ENCODE measurements at regions not wholly inside any gene's neighbourhood (a gene's known extent, or its start where the extent isn't known, plus 50 kb on each side); places are given as distances from the start of the nearest gene placed in this dataset.

DNA sequence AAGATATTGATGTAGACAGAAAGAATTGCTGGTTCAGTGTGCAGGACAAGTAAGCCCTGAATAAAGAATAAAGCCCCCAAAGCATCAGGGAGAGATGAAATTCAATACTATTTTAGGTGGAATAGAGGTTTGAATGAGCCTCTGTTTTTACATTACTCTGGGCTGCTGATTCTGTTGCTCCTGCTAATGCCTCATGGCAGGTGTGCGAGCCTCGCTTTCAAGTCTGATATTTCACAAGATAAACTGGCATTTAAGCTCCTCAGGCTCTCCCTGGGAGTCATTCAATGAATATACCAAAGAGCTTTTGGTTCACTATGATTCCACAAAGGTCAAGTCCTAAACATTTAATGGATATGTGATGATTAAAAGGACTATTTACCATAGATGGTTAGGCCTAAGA is 601.0 kb upstream of the SLC39A10 start (continued):
- TF ChIP-seq PBX3 (IDR thresholded peaks at IDR 0.05; ENCODE audit: insufficient replicate concordance, low read depth, low read length) = no peak
- TF ChIP-seq WRNIP1 (IDR thresholded peaks at IDR 0.05; ENCODE audit: borderline replicate concordance, low read depth, low read length) = no peak
- TF ChIP-seq RCOR1 (conservative IDR thresholded peaks at IDR 0.05; ENCODE audit: low read depth, low read length) = no peak
- no peak for TF ChIP-seq E4F1 (IDR thresholded peaks at IDR 0.05; ENCODE audit: borderline replicate concordance, partially characterized antibody)
- no peak for TF ChIP-seq SMAD1 (IDR thresholded peaks at IDR 0.05; ENCODE audit: low read depth, partially characterized antibody)
- TF ChIP-seq ZZZ3 (IDR thresholded peaks at IDR 0.05; ENCODE audit: control insufficient read depth, insufficient read length, low read depth) = no peak

DNA sequence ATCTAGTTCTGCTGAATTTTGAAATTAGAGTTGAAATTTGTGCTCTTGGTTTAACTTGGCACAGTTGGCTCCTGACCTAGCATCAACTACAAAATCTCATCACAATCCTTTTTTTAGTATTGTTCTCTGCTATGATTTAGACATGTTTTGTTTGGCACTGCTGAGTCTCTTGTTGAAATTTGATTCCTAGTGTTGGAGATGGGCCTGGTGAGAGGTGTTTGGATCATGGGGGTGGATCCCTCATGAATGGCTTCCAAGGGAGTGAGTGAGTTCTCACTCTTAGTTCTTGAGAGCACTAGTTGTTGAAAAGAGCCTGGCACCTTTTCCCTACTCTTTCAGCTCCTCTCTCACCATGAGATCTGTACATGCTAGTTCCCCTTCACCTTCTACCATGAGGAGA is 605.6 kb upstream of the SLC39A10 start:
- H3K27ac ChIP-seq (ENCODE audit: control insufficient read depth, insufficient read depth) = no peak overlapping the region
- H3K4me1 ChIP-seq (ENCODE audit: control insufficient read depth, insufficient read depth, low read length) = no peaks in the 10 kb centered on the region
- ChIA-PET RAD21 (ENCODE audit: unreplicated experiment) (no interaction called here), CTCF (no interaction called here), SMC1A (ENCODE audit: uncharacterized antibody, unreplicated experiment) (interaction anchor here (0.9 kb wide), 1 partner anchor 17 kb away, joined by 3 read pairs; no protein-coding TSS in a partner anchor), POLR2A (no interaction called here)
- no peaks in the 10 kb centered on the region for H4K20me1 ChIP-seq (ENCODE audit: control insufficient read depth, insufficient read depth)
- no peak overlapping the region for H2AFZ ChIP-seq (ENCODE audit: control insufficient read depth, low read depth, low read length)
- no peak for ATAC-seq
- no peak for DNase-seq (ENCODE audit: low read depth, low spot score)
- BruUV-seq (replicated peaks) = no TSS peak
- no peak overlapping the region for H3K4me3 ChIP-seq
- no peaks in the 10 kb centered on the region for H3K79me2 ChIP-seq (ENCODE audit: control insufficient read depth, insufficient read depth, low read length)
- H3K36me3 ChIP-seq (ENCODE audit: control insufficient read depth in 2 of 2, insufficient read depth in 2 of 2, low read length in 1 of 2) = no peaks in the 10 kb centered on the region
- intact Hi-C loops (cut with micrococcal nuclease; ENCODE audit: unreplicated experiment) = no loop called here
- no peaks in the 10 kb centered on the region for H3K27me3 ChIP-seq (replicated peaks in 1 of 2; ENCODE audit: control insufficient read depth in 2 of 2, insufficient read depth in 2 of 2, low read length in 1 of 2)
- H3K4me2 ChIP-seq (ENCODE audit: control insufficient read depth, insufficient read depth) = no peak overlapping the region
- H3K9ac ChIP-seq (ENCODE audit: control insufficient read depth, insufficient read depth, low read length) = no peak overlapping the region
- FAIRE-seq = no peak
- H3K9me3 ChIP-seq (replicated peaks; ENCODE audit: control insufficient read depth, insufficient read depth, low read length) = no peaks in the 10 kb centered on the region
- in situ Hi-C loops (cut with MboI) = no loop called here
- TF ChIP-seq ETV6 (conservative IDR thresholded peaks at IDR 0.05 in 1 of 2, IDR thresholded peaks at IDR 0.05 in 1 of 2; ENCODE audit: borderline replicate concordance in 1 of 2, low read depth in 1 of 2) (no peak), SMAD5 (IDR thresholded peaks at IDR 0.05; ENCODE audit: low read depth) (no peak), CHD4 (IDR thresholded peaks at IDR 0.05) (no peak), POLR2A (IDR thresholded peaks at IDR 0.05; ENCODE audit: low read depth, low read length) (no peak), RELA (IDR thresholded peaks at IDR 0.05; ENCODE audit: borderline replicate concordance, partially characterized antibody) (no peak)
- TF ChIP-seq, protein P1, sequence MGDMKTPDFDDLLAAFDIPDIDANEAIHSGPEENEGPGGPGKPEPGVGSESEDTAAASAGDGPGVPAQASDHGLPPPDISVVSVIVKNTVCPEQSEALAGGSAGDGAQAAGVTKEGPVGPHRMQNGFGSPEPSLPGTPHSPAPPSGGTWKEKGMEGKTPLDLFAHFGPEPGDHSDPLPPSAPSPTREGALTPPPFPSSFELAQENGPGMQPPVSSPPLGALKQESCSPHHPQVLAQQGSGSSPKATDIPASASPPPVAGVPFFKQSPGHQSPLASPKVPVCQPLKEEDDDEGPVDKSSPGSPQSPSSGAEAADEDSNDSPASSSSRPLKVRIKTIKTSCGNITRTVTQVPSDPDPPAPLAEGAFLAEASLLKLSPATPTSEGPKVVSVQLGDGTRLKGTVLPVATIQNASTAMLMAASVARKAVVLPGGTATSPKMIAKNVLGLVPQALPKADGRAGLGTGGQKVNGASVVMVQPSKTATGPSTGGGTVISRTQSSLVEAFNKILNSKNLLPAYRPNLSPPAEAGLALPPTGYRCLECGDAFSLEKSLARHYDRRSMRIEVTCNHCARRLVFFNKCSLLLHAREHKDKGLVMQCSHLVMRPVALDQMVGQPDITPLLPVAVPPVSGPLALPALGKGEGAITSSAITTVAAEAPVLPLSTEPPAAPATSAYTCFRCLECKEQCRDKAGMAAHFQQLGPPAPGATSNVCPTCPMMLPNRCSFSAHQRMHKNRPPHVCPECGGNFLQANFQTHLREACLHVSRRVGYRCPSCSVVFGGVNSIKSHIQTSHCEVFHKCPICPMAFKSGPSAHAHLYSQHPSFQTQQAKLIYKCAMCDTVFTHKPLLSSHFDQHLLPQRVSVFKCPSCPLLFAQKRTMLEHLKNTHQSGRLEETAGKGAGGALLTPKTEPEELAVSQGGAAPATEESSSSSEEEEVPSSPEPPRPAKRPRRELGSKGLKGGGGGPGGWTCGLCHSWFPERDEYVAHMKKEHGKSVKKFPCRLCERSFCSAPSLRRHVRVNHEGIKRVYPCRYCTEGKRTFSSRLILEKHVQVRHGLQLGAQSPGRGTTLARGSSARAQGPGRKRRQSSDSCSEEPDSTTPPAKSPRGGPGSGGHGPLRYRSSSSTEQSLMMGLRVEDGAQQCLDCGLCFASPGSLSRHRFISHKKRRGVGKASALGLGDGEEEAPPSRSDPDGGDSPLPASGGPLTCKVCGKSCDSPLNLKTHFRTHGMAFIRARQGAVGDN (IDR thresholded peaks at IDR 0.05) = no peak
- TF ChIP-seq, protein P2, sequence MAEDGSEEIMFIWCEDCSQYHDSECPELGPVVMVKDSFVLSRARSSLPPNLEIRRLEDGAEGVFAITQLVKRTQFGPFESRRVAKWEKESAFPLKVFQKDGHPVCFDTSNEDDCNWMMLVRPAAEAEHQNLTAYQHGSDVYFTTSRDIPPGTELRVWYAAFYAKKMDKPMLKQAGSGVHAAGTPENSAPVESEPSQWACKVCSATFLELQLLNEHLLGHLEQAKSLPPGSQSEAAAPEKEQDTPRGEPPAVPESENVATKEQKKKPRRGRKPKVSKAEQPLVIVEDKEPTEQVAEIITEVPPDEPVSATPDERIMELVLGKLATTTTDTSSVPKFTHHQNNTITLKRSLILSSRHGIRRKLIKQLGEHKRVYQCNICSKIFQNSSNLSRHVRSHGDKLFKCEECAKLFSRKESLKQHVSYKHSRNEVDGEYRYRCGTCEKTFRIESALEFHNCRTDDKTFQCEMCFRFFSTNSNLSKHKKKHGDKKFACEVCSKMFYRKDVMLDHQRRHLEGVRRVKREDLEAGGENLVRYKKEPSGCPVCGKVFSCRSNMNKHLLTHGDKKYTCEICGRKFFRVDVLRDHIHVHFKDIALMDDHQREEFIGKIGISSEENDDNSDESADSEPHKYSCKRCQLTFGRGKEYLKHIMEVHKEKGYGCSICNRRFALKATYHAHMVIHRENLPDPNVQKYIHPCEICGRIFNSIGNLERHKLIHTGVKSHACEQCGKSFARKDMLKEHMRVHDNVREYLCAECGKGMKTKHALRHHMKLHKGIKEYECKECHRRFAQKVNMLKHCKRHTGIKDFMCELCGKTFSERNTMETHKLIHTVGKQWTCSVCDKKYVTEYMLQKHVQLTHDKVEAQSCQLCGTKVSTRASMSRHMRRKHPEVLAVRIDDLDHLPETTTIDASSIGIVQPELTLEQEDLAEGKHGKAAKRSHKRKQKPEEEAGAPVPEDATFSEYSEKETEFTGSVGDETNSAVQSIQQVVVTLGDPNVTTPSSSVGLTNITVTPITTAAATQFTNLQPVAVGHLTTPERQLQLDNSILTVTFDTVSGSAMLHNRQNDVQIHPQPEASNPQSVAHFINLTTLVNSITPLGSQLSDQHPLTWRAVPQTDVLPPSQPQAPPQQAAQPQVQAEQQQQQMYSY (CRISPR knock-in tag; IDR thresholded peaks at IDR 0.05) = no peak

Data from GM12878 (cell line).